NCI-H446 (cell line): ENCODE measurements at regions not wholly inside any gene's neighbourhood (a gene's known extent, or its start where the extent isn't known, plus 50 kb on each side); places are given as distances from the start of the nearest gene placed in this dataset.

Experiments used
- DNase-seq, 2 experiments: peaks; one replicate each; lab custom pipeline; 2025; lab: John Stamatoyannopoulos, UW

GRCh38 chr15:39350785-39351184, 230.1 kb upstream of the THBS1 start:
- no peak for DNase-seq

- no peak for DNase-seq
These were observed 226.7 kb upstream of the THBS1 start for GRCh38 chr15:39354189-39354588.

GRCh38 chr15:39357480-39358268, 223.2 kb upstream of the THBS1 start:
- DNase-seq, result no peak

GRCh38 chr15:39358441-39359041, 222.3 kb upstream of the THBS1 start:
- DNase-seq, result no peak

- peak in 1 of 2 experiments; percentile 11 for DNase-seq
These were observed 221.1 kb upstream of the THBS1 start for GRCh38 chr15:39359771-39360170.

- DNase-seq, result peak in 1 of 2 experiments; percentile 6
These were observed 220.4 kb upstream of the THBS1 start for GRCh38 chr15:39360452-39360851.

- no peak for DNase-seq
These were observed 219.4 kb upstream of the THBS1 start for GRCh38 chr15:39361497-39361896.

GRCh38 chr15:39362821-39363561, 217.9 kb upstream of the THBS1 start:
- peak in 1 of 2 experiments; percentile 61 for DNase-seq

- DNase-seq, result no peak
These were observed 216.9 kb upstream of the THBS1 start for GRCh38 chr15:39363761-39364586.

GRCh38 chr15:39364721-39365120, 216.2 kb upstream of the THBS1 start:
- DNase-seq, result no peak

GRCh38 chr15:39365161-39365560, 215.7 kb upstream of the THBS1 start:
- no peak for DNase-seq

GRCh38 chr15:39365873-39366272, 215.0 kb upstream of the THBS1 start:
- no peak for DNase-seq

- no peak for DNase-seq
These were observed 213.3 kb upstream of the THBS1 start for GRCh38 chr15:39367596-39367995.

GRCh38 chr15:39369768-39370167, 211.1 kb upstream of the THBS1 start:
- no peak for DNase-seq

GRCh38 chr15:39376371-39376909, 204.4 kb upstream of the THBS1 start:
- DNase-seq, result no peak

- no peak for DNase-seq
These were observed 199.4 kb upstream of the THBS1 start for GRCh38 chr15:39381517-39381916.

- DNase-seq, result no peak
These were observed 192.8 kb upstream of the THBS1 start for GRCh38 chr15:39388118-39388517.

GRCh38 chr15:39391230-39391629, 189.6 kb upstream of the THBS1 start:
- no peak for DNase-seq

- DNase-seq, result no peak
These were observed 188.3 kb upstream of the THBS1 start for GRCh38 chr15:39392469-39393047.

- no peak for DNase-seq
These were observed 187.1 kb upstream of the THBS1 start for GRCh38 chr15:39393575-39394335.

- DNase-seq, result no peak
These were observed 186.4 kb upstream of the THBS1 start for GRCh38 chr15:39394496-39394895.
